B cell (primary cell): ENCODE measurements at regions not wholly inside any gene's neighbourhood (a gene's known extent, or its start where the extent isn't known, plus 50 kb on each side); places are given as distances from the start of the nearest gene placed in this dataset.

Source experiments
- EZH2 ChIP-seq: IDR thresholded peaks from 2 replicates; pipeline ENCODE4 v1.6.1; 2012; ENCODE audit warnings: borderline replicate concordance, low read depth, mild to moderate bottlenecking, moderate library complexity, low read length; ENCODE audit not compliant: insufficient read depth, poor library complexity, severe bottlenecking
- TF ChIP-seq, protein P1 (sequence below): fragments of 200-600 bp; IDR thresholded peaks from one replicate; pipeline ENCODE4 v1.8.0; 2022; ENCODE audit warnings: antibody characterized with exemption, mild to moderate bottlenecking

DNA sequence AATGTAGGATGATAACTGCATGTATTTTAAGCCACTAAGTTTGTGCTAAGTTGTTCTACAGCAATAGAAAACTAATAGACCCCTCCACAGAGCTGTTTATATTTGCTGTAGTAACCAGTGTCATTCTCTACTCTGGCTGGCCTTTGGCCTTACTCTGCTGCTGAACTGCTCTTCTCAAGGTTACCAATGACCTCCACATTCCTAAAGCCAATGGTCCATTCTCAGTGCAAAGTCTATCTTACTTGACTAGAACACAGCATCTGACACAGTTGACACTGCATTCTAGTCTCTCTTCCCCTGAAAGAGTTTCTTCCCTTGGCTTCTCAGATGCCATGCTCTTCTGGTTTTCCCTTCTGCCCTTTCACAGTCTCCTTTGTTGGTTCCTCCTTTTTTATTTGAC lies 154.8 kb upstream of the CRY1 start:
- TF ChIP-seq, protein P1, sequence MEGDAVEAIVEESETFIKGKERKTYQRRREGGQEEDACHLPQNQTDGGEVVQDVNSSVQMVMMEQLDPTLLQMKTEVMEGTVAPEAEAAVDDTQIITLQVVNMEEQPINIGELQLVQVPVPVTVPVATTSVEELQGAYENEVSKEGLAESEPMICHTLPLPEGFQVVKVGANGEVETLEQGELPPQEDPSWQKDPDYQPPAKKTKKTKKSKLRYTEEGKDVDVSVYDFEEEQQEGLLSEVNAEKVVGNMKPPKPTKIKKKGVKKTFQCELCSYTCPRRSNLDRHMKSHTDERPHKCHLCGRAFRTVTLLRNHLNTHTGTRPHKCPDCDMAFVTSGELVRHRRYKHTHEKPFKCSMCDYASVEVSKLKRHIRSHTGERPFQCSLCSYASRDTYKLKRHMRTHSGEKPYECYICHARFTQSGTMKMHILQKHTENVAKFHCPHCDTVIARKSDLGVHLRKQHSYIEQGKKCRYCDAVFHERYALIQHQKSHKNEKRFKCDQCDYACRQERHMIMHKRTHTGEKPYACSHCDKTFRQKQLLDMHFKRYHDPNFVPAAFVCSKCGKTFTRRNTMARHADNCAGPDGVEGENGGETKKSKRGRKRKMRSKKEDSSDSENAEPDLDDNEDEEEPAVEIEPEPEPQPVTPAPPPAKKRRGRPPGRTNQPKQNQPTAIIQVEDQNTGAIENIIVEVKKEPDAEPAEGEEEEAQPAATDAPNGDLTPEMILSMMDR: no peak
- TF ChIP-seq EZH2: no peak
